GM19025 (cell line): ENCODE measurements at regions not wholly inside any gene's neighbourhood (a gene's known extent, or its start where the extent isn't known, plus 50 kb on each side); places are given as distances from the start of the nearest gene placed in this dataset.

Experiments
- ATAC-seq: cut with Tn5 transposase; IDR thresholded peaks from one replicate; pipeline ENCODE4 v1.9.1; 2021; ENCODE audit warnings: mild to moderate bottlenecking, low read depth, moderate library complexity; ENCODE audit not compliant: unreplicated experiment

DNA sequence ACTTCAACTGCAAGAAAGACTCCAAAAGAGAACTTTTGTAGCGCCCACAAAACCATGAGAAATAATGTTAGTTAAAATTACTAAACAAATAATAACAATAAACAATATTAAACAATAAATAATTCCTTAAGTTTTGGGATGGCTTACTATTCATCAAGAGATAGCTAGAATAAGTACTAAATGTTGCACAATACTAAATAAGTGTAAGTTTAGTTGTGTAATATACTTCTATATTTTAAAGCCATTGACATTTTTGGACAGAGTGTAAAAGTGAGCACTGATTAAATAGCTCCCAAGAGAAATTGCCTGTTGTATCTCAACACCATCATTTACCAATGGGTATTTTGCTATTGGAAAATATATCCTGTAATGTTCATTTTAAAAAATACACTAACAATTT is 166.7 kb downstream of the ALG10 start:
- no peak for ATAC-seq

DNA sequence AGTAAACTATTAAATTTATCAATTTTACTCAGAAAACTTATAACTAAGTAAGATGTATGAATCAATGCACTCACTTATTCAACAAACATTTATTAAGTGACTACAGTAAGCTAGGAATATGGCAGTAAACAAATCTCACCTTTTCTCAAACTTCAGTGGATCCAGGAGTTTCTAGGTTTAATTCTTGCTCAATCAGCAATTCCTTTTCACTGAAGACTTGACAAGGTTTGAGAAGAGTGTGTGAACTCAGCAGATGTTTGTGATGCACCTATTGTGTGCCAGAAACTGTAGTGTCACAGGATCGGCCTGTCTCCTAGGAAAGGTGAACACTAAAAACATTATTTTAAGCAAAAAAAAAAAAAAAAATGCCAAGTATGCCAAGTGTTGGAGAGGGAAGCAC is 167.8 kb downstream of the ALG10 start:
- no peak for ATAC-seq

DNA sequence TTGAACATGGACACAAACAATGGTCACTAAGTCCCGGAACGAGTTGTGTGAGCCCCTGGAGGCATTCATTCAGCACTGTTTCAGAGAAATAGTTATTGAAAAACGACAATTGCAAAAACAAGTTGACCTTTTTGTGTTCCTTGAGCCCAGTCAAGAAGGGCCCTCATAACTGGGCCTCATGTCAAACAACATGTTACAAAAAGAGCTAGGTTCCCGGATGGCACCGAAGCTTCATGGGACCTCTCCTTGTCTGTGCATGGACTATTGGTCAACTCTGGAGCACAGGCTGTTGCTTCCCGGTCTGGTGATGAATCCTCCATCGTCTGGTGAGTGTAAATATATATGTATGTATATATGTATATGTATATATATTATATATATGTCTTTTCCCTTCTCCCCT is 176.6 kb downstream of the ALG10 start:
- no peak for ATAC-seq

DNA sequence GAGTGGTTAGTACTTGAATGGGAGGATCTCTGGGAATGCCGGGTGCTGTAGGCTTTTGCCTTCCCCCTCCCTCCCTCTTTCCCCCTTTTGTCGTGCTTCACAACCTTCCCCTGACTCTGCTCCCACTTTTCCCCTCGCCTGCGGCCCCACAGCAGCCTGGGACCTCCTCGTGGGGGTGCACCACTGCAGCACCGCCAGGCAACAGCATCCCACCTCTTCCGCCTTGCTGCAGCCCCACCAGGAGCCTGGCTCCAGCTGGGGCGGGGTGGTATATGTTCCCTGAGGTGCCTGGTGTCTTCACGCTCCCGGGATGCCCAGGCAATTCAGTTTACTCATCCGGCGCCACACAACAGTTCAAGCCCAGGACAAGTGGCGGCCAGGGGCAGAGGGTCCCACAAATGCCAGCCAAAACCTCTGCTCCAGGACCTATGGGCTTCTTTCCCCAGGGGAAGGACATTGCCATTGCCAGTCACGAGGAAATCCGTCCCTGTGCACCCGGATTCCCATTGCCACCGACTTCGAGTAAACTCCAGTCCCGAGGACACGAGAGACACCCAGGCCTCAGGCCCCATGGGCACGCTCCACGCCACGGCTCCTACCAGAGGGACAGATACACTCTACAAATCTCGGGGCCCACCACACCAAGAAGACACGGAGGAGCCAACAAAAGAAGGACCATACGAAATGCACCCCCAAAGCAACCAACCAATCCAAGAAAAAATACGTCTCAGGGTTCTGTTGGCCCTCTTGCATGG is 181.7 kb downstream of the ALG10 start:
- ATAC-seq: no peak

DNA sequence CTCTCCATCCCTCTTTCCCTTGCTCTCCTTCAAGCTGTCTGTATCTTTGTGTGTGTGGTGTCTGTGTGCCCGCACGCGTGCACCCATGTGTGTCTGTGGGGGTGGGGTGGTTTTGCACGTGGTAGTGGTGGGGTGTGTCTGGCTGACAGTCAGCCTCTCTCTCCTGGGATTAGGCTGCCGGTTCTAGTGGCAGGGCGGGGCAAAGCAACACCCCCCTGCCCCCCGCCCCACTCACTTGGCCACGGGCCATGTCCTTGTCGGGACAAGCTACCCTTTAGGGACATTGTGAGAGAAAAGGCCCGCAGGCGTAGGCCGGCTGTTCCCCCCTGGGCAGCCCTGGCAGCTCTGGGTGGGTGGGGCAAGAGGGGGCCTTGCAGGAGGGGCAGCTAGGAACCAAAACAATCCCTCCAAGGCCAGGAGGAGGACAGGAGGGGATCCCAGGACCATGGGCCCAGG is 182.6 kb downstream of the ALG10 start:
- ATAC-seq: no peak

DNA sequence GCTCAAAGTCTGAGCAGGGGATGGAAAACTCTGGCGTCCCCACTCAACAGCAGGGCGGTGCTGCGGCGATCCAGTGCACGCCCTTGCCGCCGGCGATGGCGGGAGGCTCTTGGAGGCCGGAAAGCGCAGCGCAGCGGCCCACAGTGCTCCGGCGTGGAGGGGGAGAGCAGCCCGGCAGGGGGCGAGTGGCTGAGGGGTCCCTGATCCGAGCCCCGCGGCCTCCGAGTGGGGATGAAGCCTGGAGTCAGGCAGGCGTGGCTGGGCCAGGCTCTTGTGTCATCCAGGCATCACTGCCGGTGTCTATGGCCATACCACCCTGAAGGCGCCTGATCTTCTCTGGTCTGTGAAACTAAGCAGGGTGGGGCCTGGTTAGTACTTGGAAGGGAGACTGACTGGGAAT is 183.1 kb downstream of the ALG10 start:
- no peak for ATAC-seq

DNA sequence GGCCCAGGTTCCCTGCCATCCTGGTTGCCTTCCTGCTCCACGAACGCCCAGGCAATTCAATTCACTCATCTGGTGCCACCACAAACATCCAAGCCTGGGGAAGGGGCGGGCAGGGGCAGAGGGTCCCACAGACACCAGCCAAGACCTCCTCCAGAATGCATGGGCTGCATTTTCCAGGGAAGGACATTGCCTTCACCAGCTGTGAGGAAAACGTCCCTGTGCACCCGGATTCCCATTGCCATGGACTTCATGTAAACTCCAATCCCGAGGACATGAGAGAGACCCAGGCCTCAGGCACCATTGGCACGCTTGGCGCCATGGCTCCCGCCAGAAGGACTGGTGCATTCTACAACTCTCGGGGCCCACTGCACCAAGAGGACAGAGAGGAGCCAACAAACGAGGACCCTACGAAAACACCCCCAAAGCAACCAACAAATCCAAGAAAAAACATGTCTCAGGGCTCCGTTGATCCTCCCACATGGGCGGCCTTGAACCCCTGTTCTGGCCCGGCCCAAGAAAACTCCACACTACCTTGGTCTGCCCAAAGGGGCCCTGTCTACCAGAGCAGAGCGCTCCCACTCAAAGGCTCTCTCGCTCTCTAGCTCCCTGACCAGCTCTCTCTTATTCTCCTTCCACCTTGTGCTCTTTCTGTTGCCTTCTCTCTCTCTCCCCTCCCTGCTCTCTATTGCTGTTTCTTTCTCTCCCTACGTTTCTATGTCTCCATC is 183.9 kb downstream of the ALG10 start:
- ATAC-seq: no peak

DNA sequence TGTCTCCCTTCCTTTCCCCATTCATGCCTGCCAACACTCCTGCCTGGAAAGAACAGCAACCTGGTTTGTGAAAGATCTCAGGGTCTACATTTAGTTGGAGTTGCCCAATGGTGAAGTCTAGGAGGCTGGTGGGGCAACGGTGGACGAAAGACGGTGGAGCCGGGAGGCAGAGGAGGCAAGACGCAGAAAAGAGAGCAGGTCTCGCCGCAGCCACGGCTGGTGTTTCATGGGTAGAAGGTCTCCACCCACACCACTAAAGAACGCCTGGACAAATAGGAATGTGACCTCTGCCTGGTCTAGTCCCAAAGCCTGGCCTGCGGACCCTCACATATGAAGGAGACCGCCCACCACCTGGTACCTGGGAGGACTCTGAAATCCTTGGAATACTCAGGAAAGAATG is 185.6 kb downstream of the ALG10 start:
- ATAC-seq: no peak

DNA sequence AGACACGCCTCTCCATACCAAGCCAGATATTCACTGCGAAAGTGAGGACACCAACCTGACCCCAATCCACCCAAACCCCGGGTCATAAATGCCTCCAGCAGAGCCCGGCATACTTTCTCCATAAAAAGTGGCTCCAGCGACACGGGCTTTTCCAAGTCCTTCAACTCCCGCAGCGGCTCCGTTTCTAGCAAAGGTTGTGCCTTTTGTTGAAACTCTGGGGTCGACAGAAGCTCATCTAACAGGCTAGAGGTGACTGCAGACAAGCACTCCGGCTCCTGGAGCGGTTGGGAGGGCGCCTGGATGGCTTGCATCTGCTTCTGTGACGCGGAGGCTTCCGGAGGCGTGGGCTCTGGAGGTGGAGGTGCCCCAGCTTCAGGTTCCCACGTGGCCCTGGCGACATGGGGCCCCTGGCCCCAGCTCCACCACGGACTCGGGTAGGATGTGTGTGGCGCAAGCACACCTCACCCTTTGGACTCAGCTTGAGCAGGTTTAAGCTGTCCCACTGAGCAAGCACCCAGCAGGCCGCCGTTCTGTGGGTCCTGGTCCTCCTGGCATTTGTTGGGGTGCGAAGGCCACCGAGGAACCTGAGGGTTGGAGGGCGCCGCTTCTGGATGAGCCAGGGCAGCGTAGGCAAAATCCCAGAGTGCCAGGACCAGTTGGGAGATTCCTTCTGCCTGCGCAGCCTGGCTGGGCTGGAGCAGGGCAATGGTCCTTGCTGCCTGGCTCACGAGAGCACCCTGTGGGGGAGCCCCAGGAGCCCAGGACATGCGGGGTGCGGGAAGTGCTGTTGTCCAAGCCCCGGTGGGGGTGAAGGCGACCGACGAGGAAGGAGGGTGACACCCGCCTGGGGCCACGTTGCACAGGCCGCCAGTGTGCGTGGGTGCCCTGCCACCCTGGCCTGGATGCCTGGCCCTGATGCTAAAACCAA is 186.3 kb downstream of the ALG10 start:
- ATAC-seq: no peak

DNA sequence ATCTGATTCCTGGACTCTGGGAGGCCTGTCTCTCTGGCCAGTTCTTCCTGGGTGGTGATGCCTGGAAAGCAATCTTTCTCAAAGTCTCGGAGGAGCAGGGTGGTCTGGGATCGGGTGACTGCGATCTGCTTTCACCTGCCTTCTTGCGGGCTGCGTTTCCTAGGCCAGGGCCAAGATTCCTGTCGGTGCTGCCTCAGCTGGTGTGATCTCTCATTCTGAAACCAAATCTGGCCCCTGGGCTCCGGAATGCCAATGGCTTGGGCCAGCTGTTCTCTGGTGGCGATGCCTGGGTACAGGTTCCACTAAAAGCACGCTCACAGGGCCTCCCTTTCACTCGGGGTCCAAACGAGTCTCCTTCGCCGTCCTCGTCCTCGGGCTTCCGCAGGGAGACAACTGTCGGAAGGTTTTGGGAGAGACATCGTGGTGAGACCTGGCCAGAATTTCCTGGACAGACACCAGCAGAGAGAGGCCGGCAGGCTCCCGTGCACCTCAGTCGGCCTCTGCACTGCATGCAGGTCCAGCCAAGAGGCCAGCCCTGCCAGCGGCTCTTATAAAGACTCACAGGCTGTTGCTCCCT is 187.1 kb downstream of the ALG10 start:
- no peak for ATAC-seq

DNA sequence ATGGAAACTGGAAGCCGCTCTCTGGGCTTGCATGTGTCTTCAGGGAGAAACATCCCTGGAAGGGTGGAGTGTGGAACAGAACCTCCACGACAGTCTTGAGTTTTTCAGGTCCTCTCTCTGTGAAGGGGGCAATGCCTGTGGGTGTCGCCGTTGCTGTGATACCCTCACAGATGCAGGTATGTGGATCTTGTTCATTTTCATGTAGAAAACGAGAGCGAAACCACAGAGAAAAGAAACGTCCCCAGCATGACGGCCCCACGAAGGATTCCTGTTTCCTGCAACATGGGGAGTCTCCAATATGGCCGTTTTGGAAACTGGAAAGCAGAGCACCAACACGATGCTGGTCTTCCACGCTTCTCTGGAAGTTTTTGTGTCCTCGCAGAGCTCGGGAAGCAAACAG is 187.9 kb downstream of the ALG10 start:
- no peak for ATAC-seq

DNA sequence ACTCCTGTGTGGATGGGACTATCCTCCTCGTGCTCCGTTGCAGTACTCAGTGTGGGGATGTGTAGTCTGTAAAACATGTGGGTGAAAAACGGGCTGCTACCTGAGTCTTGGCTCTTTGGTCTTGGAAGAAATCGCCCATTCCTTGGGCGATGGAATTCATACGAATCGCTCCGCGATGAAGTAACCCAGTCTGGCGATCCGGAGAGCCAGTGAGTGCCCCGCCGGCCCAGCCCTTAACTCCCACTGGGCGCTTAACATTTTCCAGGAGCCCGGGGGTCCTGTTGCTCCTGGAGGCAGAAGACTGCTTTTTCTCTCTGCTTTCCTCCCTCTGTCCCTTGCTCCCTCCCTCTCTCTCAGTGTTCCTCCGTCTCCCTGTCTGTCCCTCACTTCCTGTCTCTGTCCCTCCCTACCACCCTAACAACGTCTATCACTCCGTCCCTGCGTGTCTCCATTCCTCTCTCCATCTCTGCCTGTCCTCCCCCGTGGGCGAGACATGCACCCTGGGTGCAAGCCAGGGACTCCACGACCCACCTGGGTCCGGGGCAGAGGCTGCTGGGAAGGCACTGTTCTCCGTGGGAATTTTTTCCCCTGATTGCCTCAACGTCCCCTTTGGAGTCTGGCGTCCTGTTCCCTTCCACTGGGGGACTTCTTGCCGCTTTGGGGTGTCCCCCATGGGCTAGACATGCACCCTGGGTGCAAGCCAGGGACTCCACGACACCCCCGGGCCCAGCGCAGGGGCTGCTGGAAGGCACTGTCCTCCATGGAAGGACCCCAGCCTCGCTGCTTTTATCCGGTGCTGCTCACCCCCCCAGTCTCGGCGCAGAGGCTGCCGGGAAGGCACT is 188.6 kb downstream of the ALG10 start:
- ATAC-seq: no peak

DNA sequence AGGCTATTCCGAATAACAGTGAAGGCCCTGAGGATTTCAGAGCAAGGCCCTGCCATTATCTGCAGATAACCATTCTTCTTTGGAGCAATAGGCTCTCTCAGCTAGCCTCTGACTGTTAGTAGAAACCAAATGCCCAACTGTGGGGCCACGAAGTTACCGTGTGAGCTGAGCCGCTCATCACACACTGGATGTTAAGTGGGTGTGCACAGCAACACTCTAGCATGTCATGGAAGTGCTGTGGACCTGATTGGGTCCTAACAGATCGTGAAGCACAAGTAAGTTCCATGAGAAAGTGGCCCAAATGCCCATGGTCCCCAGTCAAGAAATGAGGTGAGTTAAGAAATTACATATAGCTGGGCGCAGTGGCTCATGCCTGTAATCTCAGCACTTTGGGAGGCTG is 190.4 kb downstream of the ALG10 start:
- ATAC-seq: no peak

DNA sequence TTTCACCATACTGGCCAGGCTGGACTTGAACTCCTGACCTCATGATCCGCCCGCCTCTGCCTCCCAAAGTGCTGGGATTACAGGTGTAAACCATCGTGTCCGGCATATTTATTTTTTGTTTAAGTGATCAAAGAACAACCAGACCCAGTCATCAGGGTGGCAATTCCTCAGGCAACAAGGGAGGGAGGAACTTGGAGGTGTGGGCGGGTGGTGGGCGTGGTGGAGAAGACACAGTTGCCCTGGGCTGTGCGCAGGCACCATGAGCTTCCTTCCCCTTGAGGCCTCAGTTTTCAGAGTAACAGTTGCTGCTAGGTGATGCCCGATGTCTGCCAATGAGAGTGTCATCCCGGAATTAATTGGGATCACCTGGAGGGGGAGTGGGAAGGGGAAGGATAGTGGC is 191.7 kb downstream of the ALG10 start:
- ATAC-seq: no peak

DNA sequence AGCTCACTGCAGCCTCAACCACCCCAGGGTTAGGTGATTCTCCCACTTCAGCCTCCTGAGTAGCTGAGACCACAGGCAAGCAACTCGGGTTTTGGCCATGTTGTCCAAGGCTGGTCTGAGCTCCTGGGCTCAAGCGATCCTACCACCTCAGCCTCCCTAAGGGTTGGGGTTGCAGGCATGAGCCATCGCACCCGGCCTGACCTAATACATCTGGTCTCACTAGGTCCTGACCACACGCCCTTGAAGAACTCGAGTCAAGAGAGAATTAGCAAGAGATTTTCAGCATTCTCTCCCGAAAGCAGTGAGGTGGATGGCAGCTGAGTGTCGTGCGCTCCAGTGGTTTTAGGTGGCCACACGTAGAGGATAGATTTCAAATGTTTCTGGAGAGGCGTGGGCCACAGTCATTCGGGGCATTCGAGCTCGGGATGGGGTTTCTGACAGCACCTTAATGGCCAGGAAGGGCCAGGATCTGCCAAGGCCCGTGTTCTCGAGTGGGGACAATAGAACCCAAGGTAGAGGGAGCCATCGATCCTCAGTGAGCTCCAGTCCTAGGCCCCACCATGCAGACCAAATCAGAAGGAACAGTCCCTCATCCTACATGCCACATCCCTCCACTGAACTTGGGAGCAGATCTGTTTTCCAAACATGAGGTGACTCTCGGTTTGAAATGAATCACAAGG is 193.1 kb downstream of the ALG10 start:
- ATAC-seq: no peak

DNA sequence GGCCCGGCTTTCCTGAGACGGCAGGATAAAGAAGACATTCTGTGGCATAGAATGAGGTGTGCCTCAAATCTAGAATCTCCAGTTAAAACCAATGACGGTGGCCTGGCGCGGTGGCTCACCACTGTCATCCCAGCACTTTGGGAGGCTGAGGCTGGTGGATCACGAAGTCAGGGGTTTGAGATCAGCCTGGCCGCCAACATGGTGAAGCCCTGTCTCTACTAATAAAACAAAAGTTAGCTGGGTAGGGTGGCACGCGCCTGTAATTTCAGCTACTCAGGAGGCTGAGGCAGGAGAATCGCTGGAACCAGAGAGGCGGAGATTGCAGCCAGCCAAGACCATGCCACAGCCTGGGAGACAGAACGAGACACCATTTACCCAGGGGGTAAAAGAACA is 193.6 kb downstream of the ALG10 start:
- no peak for ATAC-seq

DNA sequence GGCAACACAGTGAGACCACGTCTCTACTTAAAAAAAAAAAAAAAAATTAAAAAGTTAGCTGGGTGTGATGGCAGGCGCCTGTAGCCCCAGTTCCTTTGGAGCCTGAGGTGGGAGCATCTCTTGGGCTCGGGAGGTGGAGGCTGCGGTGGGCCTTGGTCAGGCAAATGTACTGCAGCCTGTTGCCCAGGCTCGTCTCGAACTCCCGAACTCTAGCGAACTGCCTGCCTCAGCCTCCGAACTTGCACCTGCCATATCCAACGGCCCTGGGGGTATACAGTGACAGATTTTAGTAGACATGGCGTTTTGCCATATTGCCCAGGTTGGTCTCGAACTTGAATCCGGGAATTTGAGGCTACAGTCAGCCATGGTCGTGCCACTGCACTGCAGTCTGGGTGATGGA is 195.4 kb downstream of the ALG10 start:
- no peak for ATAC-seq

DNA sequence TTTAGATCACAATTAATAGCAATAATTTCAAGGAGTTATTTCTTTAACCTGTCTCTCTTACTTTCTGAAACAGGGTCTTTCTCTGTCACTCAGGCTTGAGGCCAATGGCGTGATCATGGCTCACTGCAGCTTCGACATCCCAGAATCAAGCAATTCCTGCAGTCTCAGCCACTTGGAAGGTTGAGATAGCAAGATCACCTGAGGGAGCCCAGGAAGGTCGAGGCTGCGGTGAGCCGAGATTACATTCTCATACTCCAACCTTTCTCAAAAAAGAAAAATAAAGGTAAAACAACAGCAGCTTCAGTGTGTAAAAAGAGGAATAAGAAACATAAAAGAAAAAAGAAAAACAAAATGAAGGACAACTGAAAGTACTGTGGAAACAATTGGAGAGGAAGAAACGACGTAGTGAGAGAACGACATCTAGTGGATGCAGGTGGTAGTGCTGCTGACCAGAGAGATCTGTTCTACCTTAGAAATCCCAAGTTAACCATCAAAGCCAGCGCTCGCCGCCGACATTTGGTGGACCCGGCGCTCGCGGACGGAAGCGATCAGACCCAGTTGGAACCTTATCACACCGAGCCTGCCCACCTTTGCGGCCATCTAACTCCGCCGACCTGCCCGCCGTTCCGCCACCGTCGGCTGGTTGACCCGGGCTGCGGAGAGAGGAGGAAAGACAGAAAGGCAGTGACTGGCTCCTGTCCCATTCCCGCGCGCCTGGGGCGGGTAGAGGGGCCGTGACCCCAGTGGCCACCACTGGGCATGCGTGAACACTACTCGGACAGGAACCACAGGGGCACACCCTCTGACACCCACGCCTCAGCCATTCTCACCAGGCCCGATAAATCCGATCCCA is 196.1 kb downstream of the ALG10 start:
- ATAC-seq: peak; percentile 79
